ENCODE measurements at regions not wholly inside any gene's neighbourhood (a gene's known extent, or its start where the extent isn't known, plus 50 kb on each side); places are given as distances from the start of the nearest gene placed in this dataset.

DNA sequence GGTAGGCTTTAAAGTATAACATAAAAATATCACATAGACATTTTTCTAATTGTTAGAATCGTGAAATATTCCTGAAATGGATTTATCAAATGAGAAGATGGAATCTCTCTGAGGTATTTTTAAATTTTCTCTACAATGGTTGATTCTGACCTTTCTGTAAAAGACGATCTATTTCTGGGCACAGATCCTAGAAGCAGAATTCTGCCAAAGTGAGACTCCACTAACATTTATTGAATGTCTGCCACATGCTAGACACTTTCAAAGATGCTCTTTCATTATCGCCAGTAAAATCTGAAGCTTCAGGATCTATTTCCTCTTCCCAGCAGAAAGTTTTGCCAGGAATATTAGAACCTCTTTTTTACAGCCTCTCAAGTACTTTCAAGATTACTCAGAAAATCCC lies 64.1 kb upstream of the TMEM45B start:
- TF ChIP-seq, protein P1, sequence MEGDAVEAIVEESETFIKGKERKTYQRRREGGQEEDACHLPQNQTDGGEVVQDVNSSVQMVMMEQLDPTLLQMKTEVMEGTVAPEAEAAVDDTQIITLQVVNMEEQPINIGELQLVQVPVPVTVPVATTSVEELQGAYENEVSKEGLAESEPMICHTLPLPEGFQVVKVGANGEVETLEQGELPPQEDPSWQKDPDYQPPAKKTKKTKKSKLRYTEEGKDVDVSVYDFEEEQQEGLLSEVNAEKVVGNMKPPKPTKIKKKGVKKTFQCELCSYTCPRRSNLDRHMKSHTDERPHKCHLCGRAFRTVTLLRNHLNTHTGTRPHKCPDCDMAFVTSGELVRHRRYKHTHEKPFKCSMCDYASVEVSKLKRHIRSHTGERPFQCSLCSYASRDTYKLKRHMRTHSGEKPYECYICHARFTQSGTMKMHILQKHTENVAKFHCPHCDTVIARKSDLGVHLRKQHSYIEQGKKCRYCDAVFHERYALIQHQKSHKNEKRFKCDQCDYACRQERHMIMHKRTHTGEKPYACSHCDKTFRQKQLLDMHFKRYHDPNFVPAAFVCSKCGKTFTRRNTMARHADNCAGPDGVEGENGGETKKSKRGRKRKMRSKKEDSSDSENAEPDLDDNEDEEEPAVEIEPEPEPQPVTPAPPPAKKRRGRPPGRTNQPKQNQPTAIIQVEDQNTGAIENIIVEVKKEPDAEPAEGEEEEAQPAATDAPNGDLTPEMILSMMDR (IDR thresholded peaks at IDR 0.05) = no peak
- no peak for TF ChIP-seq POLR2A (IDR thresholded peaks at IDR 0.05)

Data from thyroid gland (tissue), 4 donors.